Activated B cell treated with CpG ODN at 0.5 μM for 24 hours (primary cell): ENCODE measurements at regions not wholly inside any gene's neighbourhood (a gene's known extent, or its start where the extent isn't known, plus 50 kb on each side); places are given as distances from the start of the nearest gene placed in this dataset.

Source experiments
- ATAC-seq: fragments of 200-7000 bp; cut with Tn5 transposase; one replicate; pipeline ENCODE4 v1.10.0; 2021; ENCODE audit warnings: low read depth, mild to moderate bottlenecking, moderate library complexity
- CTCF ChIA-PET: fragments of 350-600 bp; sonication (Branson Sonifier 250); formaldehyde crosslinking; loops from one replicate; lab custom pipeline; 2021; ENCODE audit warnings: antibody characterized with exemption; lab: Charles Lee
- POLR2A ChIA-PET: fragments of 350-600 bp; sonication (Branson Sonifier 250); formaldehyde crosslinking; loops from one replicate; lab custom pipeline; 2021; ENCODE audit warnings: antibody characterized with exemption; lab: Charles Lee
- DNase-seq: peaks from one replicate; pipeline ENCODE4 v3.0.0; 2022
- H3K27ac Mint-ChIP-seq: one replicate; pipeline ENCODE4 v1.8.0; 2020; ENCODE audit warnings: mixed read lengths
- H3K27me3 Mint-ChIP-seq: one replicate; pipeline ENCODE4 v1.8.0; 2021; ENCODE audit warnings: mixed read lengths
- H3K36me3 Mint-ChIP-seq: one replicate; pipeline ENCODE4 v1.8.0; 2021; ENCODE audit warnings: low read depth, mixed read lengths
- H3K4me1 Mint-ChIP-seq: one replicate; pipeline ENCODE4 v1.8.0; 2021; ENCODE audit warnings: mixed read lengths
- H3K4me3 Mint-ChIP-seq: one replicate; pipeline ENCODE4 v1.8.0; 2020; ENCODE audit warnings: mild to moderate bottlenecking, mixed read lengths
- H3K9me3 Mint-ChIP-seq: one replicate; pipeline ENCODE4 v1.8.0; 2020; ENCODE audit warnings: mixed read lengths
- CTCF ChIP-seq: fragments of 200-600 bp; IDR thresholded peaks from one replicate; pipeline ENCODE4 v1.8.0; 2022; ENCODE audit warnings: antibody characterized with exemption, mild to moderate bottlenecking
- intact Hi-C: fragments of 100-400 bp; cut with micrococcal nuclease; formaldehyde crosslinking; loops from one replicate; pipeline ENCODE4 v1.15.1; 2024

GRCh38 chr1:244221991-244222390 lies 170.9 kb downstream of the ZBTB18 start:
- H3K4me1 Mint-ChIP-seq = peaks cover 5% of the 10 kb centered on the region
- intact Hi-C loops = no loop called here
- no peak overlapping the region for H3K4me3 Mint-ChIP-seq
- ChIA-PET CTCF (no interaction called here), POLR2A (no interaction called here)
- ATAC-seq (no peak), DNase-seq (no peak)
- H3K27me3 Mint-ChIP-seq = peaks cover 18% of the 10 kb centered on the region
- TF ChIP-seq CTCF = no peak
- no peak overlapping the region for H3K27ac Mint-ChIP-seq
- no peaks in the 10 kb centered on the region for H3K36me3 Mint-ChIP-seq
- H3K9me3 Mint-ChIP-seq = no peaks in the 10 kb centered on the region

DNA sequence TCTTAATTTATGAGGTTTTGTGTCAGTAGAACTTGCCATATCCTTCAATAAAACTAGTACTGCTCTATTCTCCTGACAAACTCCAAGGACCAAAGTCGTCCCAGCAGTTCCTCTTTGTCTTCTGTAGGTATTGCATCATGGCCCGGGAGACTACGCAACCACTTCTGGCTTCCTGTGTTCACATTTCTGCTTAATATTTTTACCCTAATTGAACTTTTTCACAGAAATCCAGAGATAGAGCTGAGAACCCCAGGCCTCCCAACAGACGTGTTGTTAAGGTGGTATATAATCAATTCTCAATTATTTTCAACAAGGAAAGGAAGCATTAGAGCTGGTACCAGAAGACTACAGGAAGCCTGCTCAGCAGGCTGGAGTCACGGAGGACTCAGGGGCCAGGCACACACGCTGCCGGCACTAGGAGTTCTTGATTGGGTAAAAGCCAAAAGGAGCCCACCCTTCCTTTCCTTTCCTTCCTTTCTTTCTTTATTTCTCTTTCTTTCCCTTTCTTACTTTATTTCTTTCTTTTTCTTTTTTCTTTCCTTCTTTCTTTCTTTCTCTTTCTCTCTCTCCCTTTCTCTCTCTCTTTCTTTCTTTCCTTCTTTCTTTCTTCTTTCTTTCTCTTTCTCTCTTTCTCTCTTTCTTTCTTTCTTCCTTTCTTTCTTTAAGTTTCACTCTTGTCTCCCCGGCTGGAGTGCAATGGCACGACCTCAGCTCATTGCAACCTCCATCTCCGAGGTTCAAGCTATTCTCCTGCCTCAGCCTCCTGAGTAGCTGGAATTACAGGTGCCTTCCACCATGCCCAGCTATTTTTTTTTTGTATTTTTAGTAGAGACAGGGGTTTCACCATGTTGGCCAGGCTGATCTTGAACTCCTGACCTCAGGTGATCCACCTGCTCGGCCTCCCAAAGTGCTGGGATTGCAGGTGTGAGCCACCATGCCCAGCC lies 173.7 kb downstream of the ZBTB18 start:
- TF ChIP-seq CTCF = no peak
- no peak overlapping the region for H3K27ac Mint-ChIP-seq
- H3K27me3 Mint-ChIP-seq = peaks cover 10% of the 10 kb centered on the region
- H3K4me3 Mint-ChIP-seq = no peak overlapping the region
- ChIA-PET CTCF (no interaction called here), POLR2A (no interaction called here)
- ATAC-seq = no peak
- intact Hi-C loops = no loop called here
- H3K36me3 Mint-ChIP-seq = no peaks in the 10 kb centered on the region
- H3K9me3 Mint-ChIP-seq = no peaks in the 10 kb centered on the region
- no peak for DNase-seq
- peaks cover 5% of the 10 kb centered on the region for H3K4me1 Mint-ChIP-seq

DNA sequence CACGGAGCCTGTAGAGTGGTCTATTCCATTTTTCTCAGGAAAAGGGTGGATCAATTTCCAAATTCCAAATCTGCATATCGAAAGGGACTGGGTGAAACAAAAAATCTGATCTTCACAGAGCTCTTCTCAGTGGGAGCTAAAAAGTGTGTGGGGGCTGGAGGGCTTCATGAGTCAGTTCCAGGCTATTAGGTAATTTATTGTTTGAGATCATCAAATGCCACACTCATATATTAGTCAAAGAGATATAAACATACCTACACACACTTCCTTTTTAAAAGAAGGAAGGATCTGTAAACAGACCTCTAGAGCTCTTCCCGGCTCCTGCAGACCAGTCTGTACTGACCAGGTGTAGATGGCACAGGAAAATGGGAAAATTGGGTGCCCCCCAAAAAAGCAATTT lies 175.4 kb downstream of the ZBTB18 start:
- intact Hi-C loops = no loop called here
- no peak for DNase-seq
- Mint-ChIP-seq H3K27ac (no peak overlapping the region), H3K4me1 (peaks cover 5% of the 10 kb centered on the region), H3K27me3 (peaks cover 5% of the 10 kb centered on the region), H3K4me3 (no peak overlapping the region), H3K9me3 (no peaks in the 10 kb centered on the region), H3K36me3 (no peaks in the 10 kb centered on the region)
- ChIA-PET POLR2A (no interaction called here), CTCF (no interaction called here)
- no peak for TF ChIP-seq CTCF
- ATAC-seq = no peak

GRCh38 chr1:244230470-244230869 lies 179.4 kb downstream of the ZBTB18 start:
- CTCF ChIA-PET = no interaction called here
- H3K36me3 Mint-ChIP-seq = no peaks in the 10 kb centered on the region
- POLR2A ChIA-PET = no interaction called here
- peaks cover 7% of the 10 kb centered on the region for H3K27me3 Mint-ChIP-seq
- H3K4me3 Mint-ChIP-seq = no peak overlapping the region
- peaks cover 4% of the 10 kb centered on the region for H3K4me1 Mint-ChIP-seq
- intact Hi-C loops = no loop called here
- DNase-seq = no peak
- ATAC-seq = no peak
- no peak overlapping the region for H3K27ac Mint-ChIP-seq
- no peaks in the 10 kb centered on the region for H3K9me3 Mint-ChIP-seq
- no peak for TF ChIP-seq CTCF

GRCh38 chr1:244231193-244231571 lies 180.1 kb downstream of the ZBTB18 start:
- no peaks in the 10 kb centered on the region for H3K36me3 Mint-ChIP-seq
- no peak for TF ChIP-seq CTCF
- H3K27ac Mint-ChIP-seq = no peak overlapping the region
- ATAC-seq (no peak), DNase-seq (no peak)
- intact Hi-C loops = no loop called here
- ChIA-PET POLR2A (interaction anchor here (0.5 kb wide), 1 partner anchor 183 kb away, joined by 3 read pairs; no protein-coding TSS in a partner anchor), CTCF (no interaction called here)
- H3K4me1 Mint-ChIP-seq = peaks cover 4% of the 10 kb centered on the region
- no peak overlapping the region for H3K4me3 Mint-ChIP-seq
- no peaks in the 10 kb centered on the region for H3K9me3 Mint-ChIP-seq
- H3K27me3 Mint-ChIP-seq = peaks cover 5% of the 10 kb centered on the region
